ENCODE measurements at regions not wholly inside any gene's neighbourhood (a gene's known extent, or its start where the extent isn't known, plus 50 kb on each side); places are given as distances from the start of the nearest gene placed in this dataset.
"Not testable (repeated sequence)": the region's sequence is repeated elsewhere in the genome, so short reads cannot be mapped to it uniquely, and the experiment has no call there.

DNA sequence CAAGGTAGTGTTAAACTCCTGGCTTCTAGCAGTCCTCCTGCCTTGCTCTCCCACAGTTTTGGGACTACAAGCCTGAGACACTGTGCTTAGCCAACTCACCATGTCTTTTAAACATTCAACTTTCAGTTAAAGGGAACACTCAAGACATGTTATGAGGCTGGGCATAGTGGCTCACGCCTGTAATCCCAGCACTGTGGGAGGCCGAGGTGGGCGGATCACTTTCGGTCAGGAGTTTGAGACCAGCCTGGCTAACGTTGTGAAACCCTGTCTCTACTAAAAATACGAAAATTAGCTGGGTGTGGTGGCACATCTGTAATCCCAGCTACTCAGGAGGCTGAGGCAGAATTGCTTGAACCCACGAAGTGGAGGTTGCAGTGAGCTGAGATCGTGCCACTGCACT lies 148.0 kb downstream of the CDH26 start:
- not testable (repeated sequence) for DNase-seq; H3K4me1 ChIP-seq (ENCODE audit: control insufficient read depth in 1 of 2, insufficient read depth in 2 of 2, low read length in 2 of 2); H2BK120ac ChIP-seq (ENCODE audit: insufficient read depth, low read length, poor library complexity); H3K27ac ChIP-seq (ENCODE audit: low read depth, low read length); H3K36me3 ChIP-seq (ENCODE audit: control insufficient read depth in 1 of 2, insufficient read depth in 2 of 2, low read length in 2 of 2); H3K79me1 ChIP-seq (ENCODE audit: low read length); H3K4ac ChIP-seq (ENCODE audit: low read depth, low read length); H2AK5ac ChIP-seq (ENCODE audit: low read length); H3K79me2 ChIP-seq (ENCODE audit: control insufficient read depth, insufficient read depth, low read length, poor library complexity); H3K4me2 ChIP-seq (ENCODE audit: low read length); H2AFZ ChIP-seq (ENCODE audit: insufficient read depth, low read length, poor library complexity); H3K23ac ChIP-seq (ENCODE audit: low read length); H4K12ac ChIP-seq (ENCODE audit: low read depth, low read length); H3K14ac ChIP-seq (ENCODE audit: low read length); H3K9ac ChIP-seq (ENCODE audit: low read length); H2BK5ac ChIP-seq (ENCODE audit: low read depth, low read length, poor library complexity); H4K91ac ChIP-seq (ENCODE audit: low read depth, low read length); H3K9me3 ChIP-seq (ENCODE audit: insufficient read depth, low read depth, low read length); H3K18ac ChIP-seq (ENCODE audit: low read length); H3K4me3 ChIP-seq (ENCODE audit: low read depth, low read length); H3K27me3 ChIP-seq (ENCODE audit: insufficient read depth, low read length); H4K8ac ChIP-seq (ENCODE audit: low read depth, low read length); H2BK12ac ChIP-seq (ENCODE audit: low read length)
- WGBS (ENCODE audit: extremely low coverage, insufficient coverage, insufficient read length) = no CpG with 5 or more reads among the region's 8 CpGs

DNA sequence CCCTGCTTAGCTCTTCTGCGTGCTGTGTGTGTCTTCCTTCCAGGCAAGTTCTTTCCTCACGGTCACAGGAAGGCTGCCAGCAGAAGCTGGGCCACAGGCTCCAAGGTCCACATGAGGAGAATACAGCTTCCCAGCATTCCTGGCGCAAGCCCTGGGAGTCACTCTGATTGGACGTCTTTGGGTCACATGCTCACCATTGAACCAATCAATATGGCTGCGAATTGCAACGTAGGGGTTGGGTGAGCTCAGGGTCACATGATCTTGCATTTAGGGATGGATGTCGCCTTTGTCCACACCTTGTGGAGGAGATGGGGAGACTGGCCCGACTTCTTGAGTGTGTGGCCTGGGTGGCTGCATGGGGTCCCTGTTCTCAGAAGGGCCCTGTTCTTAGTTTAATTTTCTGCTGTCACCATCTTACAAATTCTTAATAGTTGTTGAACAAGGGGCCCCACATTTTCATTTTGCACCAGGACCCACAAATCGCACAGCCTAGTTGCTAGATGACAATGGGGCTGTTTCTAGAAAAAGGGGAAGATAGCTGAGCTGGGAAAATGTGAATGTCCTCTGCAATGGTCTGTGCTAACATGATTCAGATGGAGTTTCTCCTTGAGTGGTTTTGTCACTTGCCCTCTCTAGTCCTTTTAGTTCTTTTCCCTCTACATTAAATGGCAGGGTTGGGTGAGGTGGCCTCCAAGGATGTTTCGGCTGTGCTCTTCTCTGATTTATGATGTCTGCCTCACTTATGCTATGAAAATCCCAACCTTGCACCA lies 149.6 kb downstream of the CDH26 start:
- Histone ChIP-seq H2AK5ac (ENCODE audit: low read length) (no peak overlapping the region), H4K8ac (ENCODE audit: low read depth, low read length) (no peak overlapping the region), H4K91ac (ENCODE audit: low read depth, low read length) (no peak overlapping the region), H3K18ac (ENCODE audit: low read length) (no peak overlapping the region), H2BK12ac (ENCODE audit: low read length) (no peak overlapping the region), H3K79me1 (ENCODE audit: low read length) (no peaks in the 10 kb centered on the region), H3K27me3 (ENCODE audit: insufficient read depth, low read length) (no peaks in the 10 kb centered on the region), H3K9ac (ENCODE audit: low read length) (no peak overlapping the region), H3K4me1 (ENCODE audit: control insufficient read depth in 1 of 2, insufficient read depth in 2 of 2, low read length in 2 of 2) (peaks cover 0 to 2% of the 10 kb centered on the region in 2 experiments), H3K14ac (ENCODE audit: low read length) (no peak overlapping the region), H2BK5ac (ENCODE audit: low read depth, low read length, poor library complexity) (no peak overlapping the region), H4K12ac (ENCODE audit: low read depth, low read length) (no peak overlapping the region), H3K4me2 (ENCODE audit: low read length) (no peak overlapping the region), H3K79me2 (ENCODE audit: control insufficient read depth, insufficient read depth, low read length, poor library complexity) (no peaks in the 10 kb centered on the region), H3K4ac (ENCODE audit: low read depth, low read length) (no peak overlapping the region), H3K23ac (ENCODE audit: low read length) (no peak overlapping the region), H3K9me3 (ENCODE audit: insufficient read depth, low read depth, low read length) (no peaks in the 10 kb centered on the region), H3K36me3 (ENCODE audit: control insufficient read depth in 1 of 2, insufficient read depth in 2 of 2, low read length in 2 of 2) (no peaks in the 10 kb centered on the region), H2BK120ac (ENCODE audit: insufficient read depth, low read length, poor library complexity) (no peak overlapping the region), H3K27ac (ENCODE audit: low read depth, low read length) (no peak overlapping the region), H2AFZ (ENCODE audit: insufficient read depth, low read length, poor library complexity) (no peak overlapping the region), H3K4me3 (ENCODE audit: low read depth, low read length) (no peak overlapping the region)
- no CpG with 5 or more reads among the region's 10 CpGs for WGBS (ENCODE audit: extremely low coverage, insufficient coverage, insufficient read length)
- no peak for DNase-seq

GRCh38 chr20:60108397-60108796 lies 150.2 kb downstream of the CDH26 start:
- H3K4me3 ChIP-seq (ENCODE audit: low read depth, low read length) = no peak overlapping the region
- no peaks in the 10 kb centered on the region for H3K36me3 ChIP-seq (ENCODE audit: control insufficient read depth in 1 of 2, insufficient read depth in 2 of 2, low read length in 2 of 2)
- no CpG with 5 or more reads among the region's 5 CpGs for WGBS (ENCODE audit: extremely low coverage, insufficient coverage, insufficient read length)
- no peaks in the 10 kb centered on the region for H3K79me1 ChIP-seq (ENCODE audit: low read length)
- no peak overlapping the region for H2BK12ac ChIP-seq (ENCODE audit: low read length)
- H3K4me2 ChIP-seq (ENCODE audit: low read length) = no peak overlapping the region
- no peaks in the 10 kb centered on the region for H3K9me3 ChIP-seq (ENCODE audit: insufficient read depth, low read depth, low read length)
- no peak overlapping the region for H2BK5ac ChIP-seq (ENCODE audit: low read depth, low read length, poor library complexity)
- no peak overlapping the region for H4K8ac ChIP-seq (ENCODE audit: low read depth, low read length)
- H4K91ac ChIP-seq (ENCODE audit: low read depth, low read length) = no peak overlapping the region
- no peak overlapping the region for H3K14ac ChIP-seq (ENCODE audit: low read length)
- H3K79me2 ChIP-seq (ENCODE audit: control insufficient read depth, insufficient read depth, low read length, poor library complexity) = no peaks in the 10 kb centered on the region
- H2BK120ac ChIP-seq (ENCODE audit: insufficient read depth, low read length, poor library complexity) = no peak overlapping the region
- DNase-seq = peak; percentile 42 to 56
- H3K18ac ChIP-seq (ENCODE audit: low read length) = no peak overlapping the region
- H4K12ac ChIP-seq (ENCODE audit: low read depth, low read length) = no peak overlapping the region
- no peak overlapping the region for H3K9ac ChIP-seq (ENCODE audit: low read length)
- no peak overlapping the region for H2AFZ ChIP-seq (ENCODE audit: insufficient read depth, low read length, poor library complexity)
- no peak overlapping the region for H3K27ac ChIP-seq (ENCODE audit: low read depth, low read length)
- no peak overlapping the region for H2AK5ac ChIP-seq (ENCODE audit: low read length)
- no peak overlapping the region for H3K23ac ChIP-seq (ENCODE audit: low read length)
- no peak overlapping the region for H3K4ac ChIP-seq (ENCODE audit: low read depth, low read length)
- H3K27me3 ChIP-seq (ENCODE audit: insufficient read depth, low read length) = no peaks in the 10 kb centered on the region
- peaks cover 0 to 2% of the 10 kb centered on the region in 2 experiments for H3K4me1 ChIP-seq (ENCODE audit: control insufficient read depth in 1 of 2, insufficient read depth in 2 of 2, low read length in 2 of 2)

DNA sequence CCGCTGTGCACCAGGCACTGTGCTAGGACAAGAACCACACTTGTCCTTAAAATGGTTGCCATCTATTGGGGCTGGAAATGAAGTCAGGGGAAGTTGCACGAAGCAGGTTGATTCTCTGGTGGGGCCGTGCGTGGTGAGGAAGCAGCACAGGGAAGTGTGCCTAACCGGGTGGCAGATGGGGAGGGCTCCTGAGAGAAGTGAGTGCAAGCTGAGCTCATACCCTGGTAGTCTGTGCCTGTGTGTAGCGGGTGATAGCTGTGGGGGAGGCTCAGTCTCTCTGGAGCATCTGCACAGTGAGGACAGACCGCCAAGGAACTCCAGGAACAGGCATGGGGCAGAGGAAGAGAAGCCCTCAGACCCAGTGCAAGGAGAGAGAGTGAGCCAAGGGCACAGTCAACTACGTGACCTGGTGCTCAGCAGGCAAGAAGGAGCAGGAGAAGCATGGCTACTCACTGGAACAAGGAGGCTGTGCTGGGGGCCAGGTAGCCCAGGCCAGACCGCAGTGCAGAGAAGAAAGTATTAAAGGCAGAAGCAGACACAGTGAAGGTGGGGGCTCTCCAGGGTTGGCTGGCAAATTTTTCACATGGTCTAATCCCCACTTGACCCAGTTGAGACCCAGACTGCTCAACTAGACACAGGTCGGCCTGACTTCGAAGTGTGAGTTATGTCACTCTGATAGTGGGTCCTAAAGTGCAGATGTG lies 155.0 kb downstream of the CDH26 start:
- H2BK120ac ChIP-seq (ENCODE audit: insufficient read depth, low read length, poor library complexity) = no peak overlapping the region
- no peak overlapping the region for H4K8ac ChIP-seq (ENCODE audit: low read depth, low read length)
- H3K4me2 ChIP-seq (ENCODE audit: low read length) = no peak overlapping the region
- no CpG with 5 or more reads among the region's 11 CpGs for WGBS (ENCODE audit: extremely low coverage, insufficient coverage, insufficient read length)
- no peak overlapping the region for H3K14ac ChIP-seq (ENCODE audit: low read length)
- H3K23ac ChIP-seq (ENCODE audit: low read length) = no peak overlapping the region
- H3K36me3 ChIP-seq (ENCODE audit: control insufficient read depth in 1 of 2, insufficient read depth in 2 of 2, low read length in 2 of 2) = no peaks in the 10 kb centered on the region
- H3K79me1 ChIP-seq (ENCODE audit: low read length) = no peaks in the 10 kb centered on the region
- no peaks in the 10 kb centered on the region for H3K27me3 ChIP-seq (ENCODE audit: insufficient read depth, low read length)
- peaks cover 2% of the 10 kb centered on the region for H3K9me3 ChIP-seq (ENCODE audit: insufficient read depth, low read depth, low read length)
- no peak overlapping the region for H3K18ac ChIP-seq (ENCODE audit: low read length)
- H2AFZ ChIP-seq (ENCODE audit: insufficient read depth, low read length, poor library complexity) = no peak overlapping the region
- H4K91ac ChIP-seq (ENCODE audit: low read depth, low read length) = no peak overlapping the region
- no peak overlapping the region for H3K27ac ChIP-seq (ENCODE audit: low read depth, low read length)
- H2AK5ac ChIP-seq (ENCODE audit: low read length) = no peak overlapping the region
- H4K12ac ChIP-seq (ENCODE audit: low read depth, low read length) = no peak overlapping the region
- no peak overlapping the region for H3K4ac ChIP-seq (ENCODE audit: low read depth, low read length)
- no peak overlapping the region for H3K9ac ChIP-seq (ENCODE audit: low read length)
- no peak overlapping the region for H2BK5ac ChIP-seq (ENCODE audit: low read depth, low read length, poor library complexity)
- H2BK12ac ChIP-seq (ENCODE audit: low read length) = no peak overlapping the region
- peaks cover 0 to 2% of the 10 kb centered on the region in 2 experiments for H3K4me1 ChIP-seq (ENCODE audit: control insufficient read depth in 1 of 2, insufficient read depth in 2 of 2, low read length in 2 of 2)
- no peak for DNase-seq
- H3K4me3 ChIP-seq (ENCODE audit: low read depth, low read length) = no peak overlapping the region
- no peaks in the 10 kb centered on the region for H3K79me2 ChIP-seq (ENCODE audit: control insufficient read depth, insufficient read depth, low read length, poor library complexity)
